Liver (tissue), 3 donors: ENCODE measurements at regions not wholly inside any gene's neighbourhood (a gene's known extent, or its start where the extent isn't known, plus 50 kb on each side); places are given as distances from the start of the nearest gene placed in this dataset.

Experiments
- CTCF ChIP-seq: fragments of 150-350 bp; IDR thresholded peaks from 2 replicates; pipeline ENCODE4 v1.5.1; 2017; ENCODE audit warnings: improper control_type of control experiment, low read depth, low read length; ENCODE audit not compliant: missing input control
- MAX ChIP-seq: IDR thresholded peaks from 2 replicates; pipeline ENCODE4 v1.6.1; 2016; ENCODE audit warnings: antibody characterized with exemption
- SP1 ChIP-seq: IDR thresholded peaks from 2 replicates; pipeline ENCODE4 v1.6.1; 2018; ENCODE audit warnings: antibody characterized with exemption, mild to moderate bottlenecking
- ZBTB33 ChIP-seq: IDR thresholded peaks from 2 replicates; pipeline ENCODE4 v1.6.1; 2016; ENCODE audit warnings: antibody characterized with exemption
- TF ChIP-seq, protein P1 (sequence below): IDR thresholded peaks from 2 replicates; pipeline ENCODE4 v1.6.1; 2016; ENCODE audit warnings: antibody characterized with exemption, mild to moderate bottlenecking
- donor health status: healthy.
- donor health status: healthy.

- no peak for TF ChIP-seq CTCF
- no peak for TF ChIP-seq MAX
- TF ChIP-seq, protein P1, sequence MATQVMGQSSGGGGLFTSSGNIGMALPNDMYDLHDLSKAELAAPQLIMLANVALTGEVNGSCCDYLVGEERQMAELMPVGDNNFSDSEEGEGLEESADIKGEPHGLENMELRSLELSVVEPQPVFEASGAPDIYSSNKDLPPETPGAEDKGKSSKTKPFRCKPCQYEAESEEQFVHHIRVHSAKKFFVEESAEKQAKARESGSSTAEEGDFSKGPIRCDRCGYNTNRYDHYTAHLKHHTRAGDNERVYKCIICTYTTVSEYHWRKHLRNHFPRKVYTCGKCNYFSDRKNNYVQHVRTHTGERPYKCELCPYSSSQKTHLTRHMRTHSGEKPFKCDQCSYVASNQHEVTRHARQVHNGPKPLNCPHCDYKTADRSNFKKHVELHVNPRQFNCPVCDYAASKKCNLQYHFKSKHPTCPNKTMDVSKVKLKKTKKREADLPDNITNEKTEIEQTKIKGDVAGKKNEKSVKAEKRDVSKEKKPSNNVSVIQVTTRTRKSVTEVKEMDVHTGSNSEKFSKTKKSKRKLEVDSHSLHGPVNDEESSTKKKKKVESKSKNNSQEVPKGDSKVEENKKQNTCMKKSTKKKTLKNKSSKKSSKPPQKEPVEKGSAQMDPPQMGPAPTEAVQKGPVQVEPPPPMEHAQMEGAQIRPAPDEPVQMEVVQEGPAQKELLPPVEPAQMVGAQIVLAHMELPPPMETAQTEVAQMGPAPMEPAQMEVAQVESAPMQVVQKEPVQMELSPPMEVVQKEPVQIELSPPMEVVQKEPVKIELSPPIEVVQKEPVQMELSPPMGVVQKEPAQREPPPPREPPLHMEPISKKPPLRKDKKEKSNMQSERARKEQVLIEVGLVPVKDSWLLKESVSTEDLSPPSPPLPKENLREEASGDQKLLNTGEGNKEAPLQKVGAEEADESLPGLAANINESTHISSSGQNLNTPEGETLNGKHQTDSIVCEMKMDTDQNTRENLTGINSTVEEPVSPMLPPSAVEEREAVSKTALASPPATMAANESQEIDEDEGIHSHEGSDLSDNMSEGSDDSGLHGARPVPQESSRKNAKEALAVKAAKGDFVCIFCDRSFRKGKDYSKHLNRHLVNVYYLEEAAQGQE = no peak
- no peak for TF ChIP-seq SP1
- no peak for TF ChIP-seq ZBTB33
Measured at GRCh38 chr3:118666-119065, 77.9 kb upstream of the CHL1 start.
